PFSK-1 (cell line): ENCODE measurements at regions not wholly inside any gene's neighbourhood (a gene's known extent, or its start where the extent isn't known, plus 50 kb on each side); places are given as distances from the start of the nearest gene placed in this dataset.

Source experiments
- POLR2AphosphoS5 ChIP-seq: IDR thresholded peaks from 2 replicates; pipeline ENCODE4 v1.6.1; 2012; ENCODE audit warnings: low read depth, mild to moderate bottlenecking, control low read depth, low read length, moderate library complexity
- TAF1 ChIP-seq: IDR thresholded peaks from 2 replicates; pipeline ENCODE4 v1.6.1; 2012; ENCODE audit warnings: low read length, control low read depth, borderline replicate concordance; ENCODE audit not compliant: insufficient read depth
- TF ChIP-seq, protein P1 (sequence below), 2 experiments: IDR thresholded peaks; 2 replicates each; pipeline versions ENCODE4 v1.6.1 to v1.8.0; 2011 to 2012; ENCODE audit warnings: low read depth in 2 of 2, low read length in 2 of 2, control low read depth in 1 of 2, inconsistent platforms in 1 of 2, mild to moderate bottlenecking in 1 of 2, moderate library complexity in 1 of 2; ENCODE audit not compliant: insufficient read depth in 1 of 2

- TF ChIP-seq TAF1 (no peak), POLR2AphosphoS5 (no peak)
- TF ChIP-seq, protein P1, sequence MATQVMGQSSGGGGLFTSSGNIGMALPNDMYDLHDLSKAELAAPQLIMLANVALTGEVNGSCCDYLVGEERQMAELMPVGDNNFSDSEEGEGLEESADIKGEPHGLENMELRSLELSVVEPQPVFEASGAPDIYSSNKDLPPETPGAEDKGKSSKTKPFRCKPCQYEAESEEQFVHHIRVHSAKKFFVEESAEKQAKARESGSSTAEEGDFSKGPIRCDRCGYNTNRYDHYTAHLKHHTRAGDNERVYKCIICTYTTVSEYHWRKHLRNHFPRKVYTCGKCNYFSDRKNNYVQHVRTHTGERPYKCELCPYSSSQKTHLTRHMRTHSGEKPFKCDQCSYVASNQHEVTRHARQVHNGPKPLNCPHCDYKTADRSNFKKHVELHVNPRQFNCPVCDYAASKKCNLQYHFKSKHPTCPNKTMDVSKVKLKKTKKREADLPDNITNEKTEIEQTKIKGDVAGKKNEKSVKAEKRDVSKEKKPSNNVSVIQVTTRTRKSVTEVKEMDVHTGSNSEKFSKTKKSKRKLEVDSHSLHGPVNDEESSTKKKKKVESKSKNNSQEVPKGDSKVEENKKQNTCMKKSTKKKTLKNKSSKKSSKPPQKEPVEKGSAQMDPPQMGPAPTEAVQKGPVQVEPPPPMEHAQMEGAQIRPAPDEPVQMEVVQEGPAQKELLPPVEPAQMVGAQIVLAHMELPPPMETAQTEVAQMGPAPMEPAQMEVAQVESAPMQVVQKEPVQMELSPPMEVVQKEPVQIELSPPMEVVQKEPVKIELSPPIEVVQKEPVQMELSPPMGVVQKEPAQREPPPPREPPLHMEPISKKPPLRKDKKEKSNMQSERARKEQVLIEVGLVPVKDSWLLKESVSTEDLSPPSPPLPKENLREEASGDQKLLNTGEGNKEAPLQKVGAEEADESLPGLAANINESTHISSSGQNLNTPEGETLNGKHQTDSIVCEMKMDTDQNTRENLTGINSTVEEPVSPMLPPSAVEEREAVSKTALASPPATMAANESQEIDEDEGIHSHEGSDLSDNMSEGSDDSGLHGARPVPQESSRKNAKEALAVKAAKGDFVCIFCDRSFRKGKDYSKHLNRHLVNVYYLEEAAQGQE (IDR thresholded peaks at IDR 0.05; ENCODE audit: insufficient read depth in 1 of 2, low read depth in 2 of 2, low read length in 2 of 2), result no peak
Measured at GRCh38 chr10:124160943-124161582, 67.7 kb upstream of the CHST15 start.
